ENCODE measurements at regions not wholly inside any gene's neighbourhood (a gene's known extent, or its start where the extent isn't known, plus 50 kb on each side); places are given as distances from the start of the nearest gene placed in this dataset.

DNA sequence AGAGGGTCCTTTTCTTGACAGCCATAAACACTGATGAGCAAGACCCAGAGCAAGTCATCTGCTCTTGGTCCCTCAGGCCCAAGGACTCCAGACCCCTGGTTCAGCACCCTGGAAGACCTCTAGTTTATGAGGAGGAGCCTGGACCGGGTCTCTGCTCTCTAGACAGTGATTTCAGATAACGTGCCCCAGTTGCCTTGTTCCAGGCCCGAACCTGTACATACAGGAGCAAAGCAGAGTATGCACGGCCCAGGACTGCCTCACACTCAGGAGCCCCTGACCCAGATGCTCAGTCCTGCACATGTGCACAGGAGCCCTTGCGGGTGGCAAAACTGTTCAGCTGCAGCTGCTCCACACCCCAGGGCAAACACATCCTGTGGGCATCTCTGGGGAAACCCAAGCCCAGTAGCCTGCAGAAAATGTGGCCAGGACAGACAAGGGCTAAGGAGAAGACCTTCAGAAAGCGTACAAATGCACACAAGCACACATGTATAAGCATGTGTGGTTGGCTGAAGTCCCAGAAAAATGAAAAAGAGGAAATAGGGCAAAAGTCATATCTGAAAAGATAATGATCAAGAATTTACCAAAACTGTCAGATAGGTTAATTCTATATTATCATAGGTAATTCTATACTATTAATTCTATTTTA lies 59.9 kb upstream of the CORO2B start:
- Mint-ChIP-seq H3K36me3 (ENCODE audit: low read depth) (no peaks in the 10 kb centered on the region), H3K27ac (ENCODE audit: unreplicated experiment) (no peak overlapping the region), H3K4me3 (no peak overlapping the region), H3K27me3 (ENCODE audit: low read depth) (no peaks in the 10 kb centered on the region), H3K9me3 (no peaks in the 10 kb centered on the region), H3K4me1 (peaks cover 20% of the 10 kb centered on the region)
- TF ChIP-seq CTCF (conservative IDR thresholded peaks at IDR 0.05) = no peak
- no peak for DNase-seq (ENCODE audit: low read depth, low spot score)

GRCh38 chr15:68524753-68525584 lies 53.8 kb upstream of the CORO2B start:
- Mint-ChIP-seq H3K36me3 (ENCODE audit: low read depth) (no peaks in the 10 kb centered on the region), H3K27ac (ENCODE audit: unreplicated experiment) (no peak overlapping the region), H3K4me3 (no peak overlapping the region), H3K9me3 (no peaks in the 10 kb centered on the region), H3K27me3 (ENCODE audit: low read depth) (no peaks in the 10 kb centered on the region), H3K4me1 (no peaks in the 10 kb centered on the region)
- no peak for TF ChIP-seq CTCF (conservative IDR thresholded peaks at IDR 0.05)
- no peak for DNase-seq (ENCODE audit: low read depth, low spot score)

DNA sequence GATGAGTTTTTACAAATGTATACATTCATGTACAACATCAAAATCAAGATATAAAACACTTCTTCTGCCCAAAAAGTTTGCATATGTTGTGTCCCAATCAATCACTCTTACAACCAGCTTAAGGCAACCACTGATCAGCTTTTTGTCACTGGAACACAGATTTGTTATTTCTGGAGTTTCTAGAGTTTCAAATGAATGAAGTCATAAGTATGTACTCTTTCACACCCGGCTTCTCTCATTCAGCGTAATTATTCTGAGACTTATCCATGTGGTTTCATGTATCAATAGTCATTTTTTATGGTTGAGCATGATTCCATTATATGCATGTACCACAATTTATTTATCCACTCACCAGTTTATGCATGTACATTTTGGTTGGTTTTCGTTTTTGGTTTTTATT lies 53.0 kb upstream of the CORO2B start:
- H3K9me3 Mint-ChIP-seq = no peaks in the 10 kb centered on the region
- H3K27me3 Mint-ChIP-seq (ENCODE audit: low read depth) = no peaks in the 10 kb centered on the region
- H3K4me1 Mint-ChIP-seq = no peaks in the 10 kb centered on the region
- DNase-seq (ENCODE audit: low read depth, low spot score) = no peak
- no peaks in the 10 kb centered on the region for H3K36me3 Mint-ChIP-seq (ENCODE audit: low read depth)
- no peak overlapping the region for H3K27ac Mint-ChIP-seq (ENCODE audit: unreplicated experiment)
- TF ChIP-seq CTCF (conservative IDR thresholded peaks at IDR 0.05) = no peak
- H3K4me3 Mint-ChIP-seq = no peak overlapping the region

DNA sequence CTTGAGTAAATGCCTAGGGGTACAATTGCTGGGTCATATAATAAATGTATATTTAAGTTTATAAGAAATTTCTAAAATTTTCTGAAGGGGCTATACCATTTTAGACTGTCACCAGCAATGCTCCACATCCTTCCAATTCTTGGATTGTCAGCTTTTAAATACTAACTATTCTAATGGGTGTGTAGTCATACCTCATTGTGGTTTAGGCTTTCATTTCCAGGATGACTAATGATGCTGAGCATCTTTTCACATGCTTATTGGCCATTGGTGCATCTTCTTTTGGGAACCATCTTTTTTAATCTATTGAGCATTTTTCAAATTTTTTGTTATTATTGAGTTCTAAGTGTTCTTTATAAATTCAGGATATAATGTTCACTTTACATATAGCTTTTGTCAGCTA lies 52.5 kb upstream of the CORO2B start:
- Mint-ChIP-seq H3K4me3 (no peak overlapping the region), H3K4me1 (no peaks in the 10 kb centered on the region), H3K9me3 (no peaks in the 10 kb centered on the region), H3K27ac (ENCODE audit: unreplicated experiment) (no peak overlapping the region), H3K36me3 (ENCODE audit: low read depth) (no peaks in the 10 kb centered on the region), H3K27me3 (ENCODE audit: low read depth) (no peaks in the 10 kb centered on the region)
- DNase-seq (ENCODE audit: low read depth, low spot score) = no peak
- no peak for TF ChIP-seq CTCF (conservative IDR thresholded peaks at IDR 0.05)

DNA sequence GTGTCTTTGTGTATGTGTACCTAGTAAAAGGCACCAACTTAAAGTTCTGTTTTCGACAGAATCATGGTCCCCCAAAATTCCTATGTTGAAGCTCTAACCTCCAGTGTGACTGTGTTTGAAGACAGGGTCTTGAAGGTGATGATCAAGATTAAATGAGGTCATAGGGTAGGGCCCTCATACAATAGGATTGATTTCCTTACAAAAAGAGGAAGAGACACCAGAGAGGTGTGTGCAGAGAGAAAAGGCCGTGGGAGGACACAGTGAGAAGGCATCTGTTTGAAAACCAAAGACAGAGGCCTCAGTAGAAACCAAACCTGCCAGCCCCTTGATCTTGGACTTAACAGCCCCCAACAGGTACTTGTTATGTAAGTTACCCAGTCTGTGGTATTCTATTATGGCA lies 52.0 kb upstream of the CORO2B start:
- Mint-ChIP-seq H3K9me3 (no peaks in the 10 kb centered on the region), H3K4me3 (no peak overlapping the region), H3K27ac (ENCODE audit: unreplicated experiment) (no peak overlapping the region), H3K27me3 (ENCODE audit: low read depth) (no peaks in the 10 kb centered on the region), H3K4me1 (no peaks in the 10 kb centered on the region), H3K36me3 (ENCODE audit: low read depth) (no peaks in the 10 kb centered on the region)
- no peak for TF ChIP-seq CTCF (conservative IDR thresholded peaks at IDR 0.05)
- DNase-seq (ENCODE audit: low read depth, low spot score) = no peak

Data from neural crest cell (in vitro differentiated cells).